Testis (tissue), 2 donors: ENCODE measurements at regions not wholly inside any gene's neighbourhood (a gene's known extent, or its start where the extent isn't known, plus 50 kb on each side); places are given as distances from the start of the nearest gene placed in this dataset.

Source experiments
- CTCF ChIP-seq, 3 experiments: fragments of 450-650 bp in 2 of 3; fragments of 200-600 bp in 1 of 3; sonication (generic) in 1 of 3; IDR thresholded peaks; one replicate each; pipeline ENCODE4 v1.5.1; 2016 to 2019; ENCODE audit warnings: antibody characterized with exemption in 3 of 3, mild to moderate bottlenecking in 2 of 3, moderate library complexity in 1 of 3
- POLR2A ChIP-seq: fragments of 450-650 bp; IDR thresholded peaks from one replicate; pipeline ENCODE4 v1.6.1; 2017; ENCODE audit warnings: antibody characterized with exemption, mild to moderate bottlenecking, moderate library complexity

- TF ChIP-seq CTCF (IDR thresholded peaks at IDR 0.05) = no peak
- TF ChIP-seq POLR2A = no peak
Observed at GRCh38 chr10:81095238-81095637, 557.5 kb downstream of the SH2D4B start.
